H1 (cell line): ENCODE measurements at regions not wholly inside any gene's neighbourhood (a gene's known extent, or its start where the extent isn't known, plus 50 kb on each side); places are given as distances from the start of the nearest gene placed in this dataset.

Source experiments
- CTCF ChIA-PET: fragments of 300-600 bp; sonication (Branson Sonifier 250); formaldehyde crosslinking; loops from one replicate; lab custom pipeline; 2021; ENCODE audit not compliant: partially characterized antibody; lab: Charles Lee
- POLR2A ChIA-PET: fragments of 300-600 bp; sonication (Branson Sonifier 250); formaldehyde crosslinking; loops from one replicate; lab custom pipeline; 2021; ENCODE audit warnings: inconsistent platforms; ENCODE audit not compliant: partially characterized antibody; lab: Charles Lee
- DNase-seq, 2 experiments: peaks; one replicate each; pipeline versions ENCODE4 v3.0.0 to v3.0.0-alpha.2; 2010 to 2022; ENCODE audit warnings: low spot score in 2 of 2, low read depth in 1 of 2, mixed read lengths in 1 of 2
- FAIRE-seq: peaks from 2 replicates; lab custom pipeline; 2011; peaks lifted over from hg19 to GRCh38; lab: Jason Lieb, UNC
- H2AFZ ChIP-seq: 2 replicates; pipeline ENCODE4 v1.8.1; 2012; ENCODE audit warnings: low read length, inconsistent platforms
- H2AK5ac ChIP-seq: 2 replicates; pipeline ENCODE4 v1.6.1; 2013; ENCODE audit warnings: low read depth, low read length
- H2BK120ac ChIP-seq: replicated peaks from 2 replicates; pipeline ENCODE3; 2013; ENCODE audit warnings: low read depth, low read length, inconsistent platforms
- H2BK12ac ChIP-seq: 2 replicates; pipeline ENCODE4 v1.6.1; 2013; ENCODE audit warnings: low read depth, low read length
- H2BK15ac ChIP-seq: 2 replicates; pipeline ENCODE4 v1.6.1; 2013; ENCODE audit warnings: low read length
- H2BK20ac ChIP-seq: 2 replicates; pipeline ENCODE4 v1.6.1; 2013; ENCODE audit warnings: low read length
- H2BK5ac ChIP-seq: 2 replicates; pipeline ENCODE4 v1.6.1; 2013; ENCODE audit warnings: low read depth, low read length
- H3K14ac ChIP-seq: 2 replicates; pipeline ENCODE4 v1.6.1; 2013; ENCODE audit warnings: inconsistent platforms; ENCODE audit not compliant: insufficient read length
- H3K18ac ChIP-seq: 2 replicates; pipeline ENCODE4 v1.6.1; 2013; ENCODE audit warnings: low read length; ENCODE audit errors: extremely low read depth
- H3K23ac ChIP-seq: 2 replicates; pipeline ENCODE4 v1.6.1; 2013; ENCODE audit warnings: inconsistent platforms; ENCODE audit not compliant: insufficient read length
- H3K23me2 ChIP-seq: 2 replicates; pipeline ENCODE4 v1.6.1; 2013; ENCODE audit warnings: low read depth, low read length
- H3K27ac ChIP-seq: 2 replicates; pipeline ENCODE4 v1.6.1; 2011; ENCODE audit warnings: low read depth, low read length, inconsistent platforms
- H3K27me3 ChIP-seq, 4 experiments: replicated peaks in 1 of 4; 1 replicate in 1 of 4; 2 replicates in 3 of 4; pipeline versions ENCODE4 v1.6.1 to v1.8.1; 2011 to 2013; ENCODE audit warnings: low read length in 3 of 4, mild to moderate bottlenecking in 3 of 4, inconsistent platforms in 2 of 4, mixed read lengths in 2 of 4, moderate library complexity in 1 of 4; ENCODE audit not compliant: control insufficient read depth in 3 of 4, insufficient read depth in 3 of 4; ENCODE audit errors: extremely low read depth in 1 of 4
- H3K36me3 ChIP-seq, 4 experiments: 2 replicates each; pipeline versions ENCODE4 v1.6.1 to v1.8.1; 2011 to 2013; ENCODE audit warnings: mild to moderate bottlenecking in 4 of 4, low read length in 3 of 4, moderate library complexity in 2 of 4, control low read depth in 1 of 4, inconsistent platforms in 1 of 4; ENCODE audit not compliant: insufficient read depth in 4 of 4, control insufficient read depth in 2 of 4
- H3K4ac ChIP-seq: replicated peaks from 2 replicates; pipeline ENCODE3; 2013; ENCODE audit warnings: low read length, low read depth, mixed read lengths, inconsistent platforms; ENCODE audit not compliant: insufficient read length
- H3K4me1 ChIP-seq, 4 experiments: replicated peaks in 1 of 4; 1 replicate in 1 of 4; 2 replicates in 3 of 4; pipeline versions ENCODE4 v1.6.1 to v1.8.1; 2011 to 2013; ENCODE audit warnings: low read length in 3 of 4, inconsistent platforms in 2 of 4, mixed read lengths in 1 of 4; ENCODE audit not compliant: insufficient read depth in 4 of 4, control insufficient read depth in 3 of 4
- H3K4me2 ChIP-seq, 2 experiments: 2 replicates each; pipeline versions ENCODE4 v1.6.1 to v1.8.1; 2011 to 2013; ENCODE audit warnings: low read depth in 2 of 2, low read length in 2 of 2, control low read depth in 1 of 2, inconsistent platforms in 1 of 2, mild to moderate bottlenecking in 1 of 2; ENCODE audit not compliant: insufficient read depth in 1 of 2
- H3K4me3 ChIP-seq, 4 experiments: fragments of 200-600, 300-600 bp in 1 of 4; sonication (generic), shearing (Covaris generic), sonication (Bioruptor Twin) in 1 of 4; 2 replicates each; pipeline versions ENCODE4 v1.5.1 to v1.8.1; 2011 to 2016; ENCODE audit warnings: low read length in 4 of 4, low read depth in 3 of 4, control low read depth in 2 of 4, inconsistent platforms in 2 of 4, mild to moderate bottlenecking in 2 of 4, mixed read lengths in 1 of 4, moderate library complexity in 1 of 4; ENCODE audit not compliant: insufficient read depth in 2 of 4; ENCODE audit errors: extremely low read depth in 1 of 4
- H3K56ac ChIP-seq: replicated peaks from 2 replicates; pipeline ENCODE3; 2013; ENCODE audit warnings: low read depth, mild to moderate bottlenecking, mixed read lengths, low read length, inconsistent platforms; ENCODE audit not compliant: insufficient read length
- H3K79me1 ChIP-seq: 2 replicates; pipeline ENCODE4 v1.6.1; 2013; ENCODE audit warnings: low read depth, low read length, control low read depth
- H3K79me2 ChIP-seq, 2 experiments: 2 replicates each; pipeline versions ENCODE4 v1.6.1 to v1.8.1; 2012 to 2013; ENCODE audit warnings: low read length in 2 of 2, mild to moderate bottlenecking in 2 of 2, inconsistent platforms in 1 of 2; ENCODE audit not compliant: insufficient read depth in 2 of 2, control insufficient read depth in 1 of 2
- H3K9ac ChIP-seq, 4 experiments: replicated peaks in 1 of 4; 1 replicate in 1 of 4; 2 replicates in 3 of 4; pipeline versions ENCODE4 v1.6.1 to v1.8.1; 2011 to 2013; ENCODE audit warnings: low read depth in 3 of 4, low read length in 3 of 4, control low read depth in 2 of 4, mild to moderate bottlenecking in 2 of 4, moderate library complexity in 2 of 4, inconsistent platforms in 1 of 4; ENCODE audit errors: extremely low read depth in 1 of 4
- H3K9me3 ChIP-seq, 2 experiments: 2 replicates each; pipeline versions ENCODE4 v1.6.1 to v1.8.1; 2012 to 2013; ENCODE audit warnings: mild to moderate bottlenecking in 2 of 2, moderate library complexity in 2 of 2, control low read depth in 1 of 2, inconsistent platforms in 1 of 2, low read depth in 1 of 2, low read length in 1 of 2, mixed read lengths in 1 of 2; ENCODE audit not compliant: insufficient read depth in 2 of 2
- H4K20me1 ChIP-seq, 2 experiments: replicated peaks in 1 of 2; 2 replicates each; pipeline versions ENCODE3 to v1.8.1; 2011 to 2013; ENCODE audit warnings: inconsistent platforms in 2 of 2, low read length in 2 of 2, mild to moderate bottlenecking in 1 of 2; ENCODE audit not compliant: insufficient read depth in 2 of 2, control insufficient read depth in 1 of 2
- H4K5ac ChIP-seq: 2 replicates; pipeline ENCODE4 v1.6.1; 2013; ENCODE audit warnings: low read length, low read depth, mixed read lengths, inconsistent platforms; ENCODE audit not compliant: insufficient read length
- H4K8ac ChIP-seq: 2 replicates; pipeline ENCODE4 v1.8.0; 2013; ENCODE audit warnings: mild to moderate bottlenecking, moderate library complexity, low read length, inconsistent platforms; ENCODE audit not compliant: insufficient read depth; ENCODE audit errors: extremely low read depth
- H4K91ac ChIP-seq: replicated peaks from 2 replicates; pipeline ENCODE3; 2013; ENCODE audit warnings: low read length, mixed read lengths, inconsistent platforms; ENCODE audit not compliant: insufficient read length
- BACH1 ChIP-seq: IDR thresholded peaks from 2 replicates; pipeline ENCODE4 v1.6.1; 2012; ENCODE audit warnings: low read length, improper control_type of control experiment
- CEBPB ChIP-seq: IDR thresholded peaks from 2 replicates; pipeline ENCODE4 v1.6.1; 2012; ENCODE audit warnings: low read depth, low read length
- KDM1A ChIP-seq: fragments of 200-600, 300-600 bp; sonication (generic); IDR thresholded peaks from 2 replicates; pipeline ENCODE4 v1.7.1; 2016; ENCODE audit warnings: mild to moderate bottlenecking, low read length, borderline replicate concordance
- KDM5A ChIP-seq: fragments of 200-600 bp; IDR thresholded peaks from 2 replicates; pipeline ENCODE4 v1.7.1; 2012; ENCODE audit warnings: mild to moderate bottlenecking, low read length, inconsistent platforms, mixed read lengths
- NANOG ChIP-seq: IDR thresholded peaks from 2 replicates; pipeline ENCODE4 v1.6.1; 2011; ENCODE audit warnings: low read length, low read depth, mild to moderate bottlenecking, inconsistent platforms; ENCODE audit not compliant: insufficient read depth, poor library complexity, severe bottlenecking
- RFX5 ChIP-seq: IDR thresholded peaks from 2 replicates; pipeline ENCODE4 v1.6.1; 2011; ENCODE audit warnings: low read depth, low read length, improper control_type of control experiment, borderline replicate concordance
- SAP30 ChIP-seq: fragments of 300-600 bp; sonication (generic); IDR thresholded peaks from 2 replicates; pipeline ENCODE4 v1.7.1; 2012; ENCODE audit warnings: low read length, moderate library complexity, mild to moderate bottlenecking, inconsistent platforms; ENCODE audit not compliant: insufficient read depth, insufficient replicate concordance
- SP4 ChIP-seq: IDR thresholded peaks from 2 replicates; pipeline ENCODE4 v1.6.1; 2012; ENCODE audit warnings: low read length, inconsistent platforms
- SUZ12 ChIP-seq: fragments of 200-600 bp; sonication (generic); IDR thresholded peaks from 2 replicates; pipeline ENCODE4 v1.6.1; 2012; ENCODE audit warnings: mild to moderate bottlenecking, inconsistent platforms, low read length, moderate library complexity, mixed read lengths
- TAF7 ChIP-seq: optimal IDR thresholded peaks from 2 replicates; pipeline ENCODE3; 2011; ENCODE audit warnings: low read depth, mild to moderate bottlenecking, inconsistent platforms, low read length, moderate library complexity, borderline replicate concordance
- WGBS, 2 experiments: shearing (Covaris generic) in 1 of 2; methylation state at CpG; one replicate each; pipeline versions ENCODE4 v1.1.6 to v1.1.7; 2013 to 2015; ENCODE audit warnings: low lambda C conversion rate in 2 of 2, mixed read lengths in 2 of 2, inconsistent platforms in 1 of 2, low coverage in 1 of 2, missing lambda C conversion rate in 1 of 2; ENCODE audit not compliant: insufficient replicate concordance in 2 of 2, insufficient coverage in 1 of 2, insufficient read length in 1 of 2; ENCODE audit errors: extremely low coverage in 1 of 2, missing lambda C conversion rate in 1 of 2; 5-methylcytosine and 5-hydroxymethylcytosine counted together
- TF ChIP-seq, protein P1 (sequence below): IDR thresholded peaks from 2 replicates; pipeline ENCODE4 v1.6.1; 2012; ENCODE audit warnings: inconsistent platforms
- TF ChIP-seq, protein P2 (sequence below): IDR thresholded peaks from 2 replicates; pipeline ENCODE4 v1.6.1; 2012; ENCODE audit warnings: low read length, inconsistent platforms

DNA sequence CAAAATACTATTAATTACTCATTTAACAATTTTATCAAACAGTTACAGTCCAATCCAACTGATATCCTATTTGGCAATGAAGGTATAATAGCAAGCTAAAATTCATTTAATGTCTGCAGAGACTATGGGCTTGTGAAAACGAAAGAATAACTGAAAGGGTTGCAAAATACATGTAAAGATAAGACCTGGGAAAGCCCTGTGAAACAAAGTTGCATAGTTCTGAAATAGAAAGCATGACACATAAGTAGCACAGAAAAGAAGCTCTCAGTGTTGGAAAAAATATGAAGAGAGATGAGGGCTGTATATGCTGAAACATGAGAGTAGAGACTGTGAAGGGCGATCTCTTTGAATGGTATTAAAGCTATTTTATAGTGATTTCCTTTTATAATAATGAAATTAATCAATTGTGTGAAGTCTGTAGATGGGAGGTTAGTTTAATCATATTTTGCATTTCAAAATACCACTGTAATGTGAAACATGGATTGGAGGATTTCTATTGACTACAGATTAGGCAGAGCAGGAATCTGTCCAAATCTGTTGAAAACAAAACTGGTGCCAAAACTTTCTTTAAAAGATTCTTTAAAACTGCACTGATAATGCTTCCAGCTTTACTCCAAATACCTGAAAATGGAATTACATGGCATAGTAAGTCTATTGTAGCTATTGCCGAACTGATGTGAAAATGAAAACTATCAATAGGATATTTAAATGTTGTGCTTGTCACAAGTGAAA, 1518.9 kb upstream of the B3GALT2 start:
- no peaks in the 10 kb centered on the region for H3K23me2 ChIP-seq
- H3K79me1 ChIP-seq = no peaks in the 10 kb centered on the region
- H2BK120ac ChIP-seq = no peak overlapping the region
- no peak overlapping the region for H4K5ac ChIP-seq
- no peak overlapping the region for H2BK12ac ChIP-seq
- H3K4ac ChIP-seq = no peak overlapping the region
- H4K91ac ChIP-seq = no peak overlapping the region
- no peak overlapping the region for H3K9ac ChIP-seq
- H3K27ac ChIP-seq = no peak overlapping the region
- H3K23ac ChIP-seq = no peak overlapping the region
- no peak overlapping the region for H2BK15ac ChIP-seq
- no peak overlapping the region for H3K18ac ChIP-seq
- H2AFZ ChIP-seq = no peak overlapping the region
- FAIRE-seq = no peak
- no peaks in the 10 kb centered on the region for H3K4me1 ChIP-seq
- no peak overlapping the region for H2BK20ac ChIP-seq
- H3K79me2 ChIP-seq = no peaks in the 10 kb centered on the region
- no peak overlapping the region for H2AK5ac ChIP-seq
- no peak overlapping the region for H3K56ac ChIP-seq
- DNase-seq = no peak
- 86% methylated on average over 3 of the region's 3 CpGs; no CpG with 5 or more reads in 1 of the 2 experiments for WGBS, 2 experiments
- no peak overlapping the region for H3K4me3 ChIP-seq
- no peaks in the 10 kb centered on the region for H3K36me3 ChIP-seq
- H2BK5ac ChIP-seq = no peak overlapping the region
- H4K8ac ChIP-seq = no peak overlapping the region
- no peak overlapping the region for H3K14ac ChIP-seq
- CTCF ChIA-PET = interaction anchor here (0.6 kb wide), 1 partner anchor 1301 kb away, joined by 3 read pairs; no protein-coding TSS in a partner anchor
- no peaks in the 10 kb centered on the region for H3K9me3 ChIP-seq
- H4K20me1 ChIP-seq = no peaks in the 10 kb centered on the region
- POLR2A ChIA-PET = no interaction called here
- H3K27me3 ChIP-seq = no peaks in the 10 kb centered on the region
- no peak overlapping the region for H3K4me2 ChIP-seq
- TF ChIP-seq KDM5A (no peak), SUZ12 (no peak), CEBPB (no peak), TAF7 (no peak), KDM1A (no peak), SP4 (no peak), SAP30 (no peak), RFX5 (no peak), NANOG (no peak), BACH1 (no peak)
- TF ChIP-seq, protein P1, sequence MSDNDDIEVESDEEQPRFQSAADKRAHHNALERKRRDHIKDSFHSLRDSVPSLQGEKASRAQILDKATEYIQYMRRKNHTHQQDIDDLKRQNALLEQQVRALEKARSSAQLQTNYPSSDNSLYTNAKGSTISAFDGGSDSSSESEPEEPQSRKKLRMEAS = no peak
- TF ChIP-seq, protein P2, sequence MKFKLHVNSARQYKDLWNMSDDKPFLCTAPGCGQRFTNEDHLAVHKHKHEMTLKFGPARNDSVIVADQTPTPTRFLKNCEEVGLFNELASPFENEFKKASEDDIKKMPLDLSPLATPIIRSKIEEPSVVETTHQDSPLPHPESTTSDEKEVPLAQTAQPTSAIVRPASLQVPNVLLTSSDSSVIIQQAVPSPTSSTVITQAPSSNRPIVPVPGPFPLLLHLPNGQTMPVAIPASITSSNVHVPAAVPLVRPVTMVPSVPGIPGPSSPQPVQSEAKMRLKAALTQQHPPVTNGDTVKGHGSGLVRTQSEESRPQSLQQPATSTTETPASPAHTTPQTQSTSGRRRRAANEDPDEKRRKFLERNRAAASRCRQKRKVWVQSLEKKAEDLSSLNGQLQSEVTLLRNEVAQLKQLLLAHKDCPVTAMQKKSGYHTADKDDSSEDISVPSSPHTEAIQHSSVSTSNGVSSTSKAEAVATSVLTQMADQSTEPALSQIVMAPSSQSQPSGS = no peak
